ENCODE measurements at regions not wholly inside any gene's neighbourhood (a gene's known extent, or its start where the extent isn't known, plus 50 kb on each side); places are given as distances from the start of the nearest gene placed in this dataset.

DNA sequence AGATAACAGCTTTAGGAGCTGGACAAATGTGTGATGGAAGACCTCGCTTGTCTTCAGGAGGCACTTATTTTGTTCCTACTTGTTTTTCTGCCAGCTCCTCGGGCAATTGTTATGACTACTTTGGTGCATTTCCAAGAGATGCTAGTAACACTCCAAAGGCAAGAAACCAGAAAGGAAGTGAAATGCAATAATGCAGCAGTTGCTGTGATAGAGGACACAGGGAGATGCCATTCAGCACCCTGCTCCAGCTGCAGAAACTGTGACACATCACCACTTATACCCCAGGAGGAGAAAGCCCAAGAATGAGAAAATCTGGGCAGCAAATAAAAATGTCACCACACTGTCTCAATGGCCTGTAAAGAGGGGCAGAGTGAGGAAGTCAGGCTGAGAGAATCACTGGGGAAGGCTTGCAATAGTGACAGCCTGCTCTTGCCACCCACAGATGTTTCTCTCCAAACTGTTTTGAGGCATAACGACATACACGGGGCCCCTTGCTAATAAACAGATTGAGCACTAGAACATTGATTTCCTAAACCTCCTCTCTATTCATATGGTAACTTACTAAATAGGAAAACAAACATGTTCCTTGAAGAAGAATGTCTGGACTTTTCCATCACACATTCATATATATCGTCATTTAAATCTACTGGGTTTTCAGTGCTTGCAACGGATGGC, 195.5 kb upstream of the PRNP start:
- H3K27ac ChIP-seq (ENCODE audit: insufficient read depth, low read length, poor library complexity, severe bottlenecking) = no peak overlapping the region
- no peaks in the 10 kb centered on the region for H3K36me3 ChIP-seq (ENCODE audit: control insufficient read depth, insufficient read depth, low read length)
- no peak overlapping the region for H3K27ac Mint-ChIP-seq
- no peaks in the 10 kb centered on the region for H3K9me3 ChIP-seq (ENCODE audit: control insufficient read depth in 2 of 2, low read length in 2 of 2)
- H3K4me1 Mint-ChIP-seq = no peaks in the 10 kb centered on the region
- ATAC-seq (ENCODE audit: low read depth in 2 of 2) = no peak
- H3K4me3 Mint-ChIP-seq = no peak overlapping the region
- DNase-seq = no peak
- peaks cover 31% of the 10 kb centered on the region for H3K27me3 Mint-ChIP-seq
- H3K9me3 Mint-ChIP-seq = peaks cover 0 to 2% (median 0%) of the 10 kb centered on the region in 7 donors
- peaks cover 6% of the 10 kb centered on the region for H3K27me3 ChIP-seq (ENCODE audit: control insufficient read depth, insufficient read depth, low read length)
- H3K4me3 ChIP-seq (ENCODE audit: low read depth, low read length) = no peak overlapping the region
- no peaks in the 10 kb centered on the region for H3K36me3 Mint-ChIP-seq
- no peaks in the 10 kb centered on the region for H3K4me1 ChIP-seq (ENCODE audit: control insufficient read depth, insufficient read depth, low read length, poor library complexity, severe bottlenecking)

DNA sequence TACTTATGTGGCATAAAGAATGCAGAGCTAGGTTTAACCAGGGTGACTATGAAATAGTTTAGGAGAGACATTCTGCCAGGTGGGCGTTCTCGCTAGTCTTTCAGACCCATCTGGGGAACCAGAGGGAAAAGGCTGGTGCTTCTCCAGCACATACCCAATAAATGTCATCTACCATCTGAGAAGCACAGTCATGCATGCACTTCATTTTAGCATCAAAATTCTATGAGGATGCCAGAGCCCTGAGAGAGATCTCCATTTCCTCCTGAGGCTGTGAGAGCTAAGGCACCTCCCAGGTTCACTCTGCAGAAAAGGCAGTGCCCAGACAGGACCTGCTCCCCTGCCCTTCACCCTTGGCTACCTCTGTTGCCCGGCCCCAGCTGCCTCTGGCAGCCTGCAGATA, 196.2 kb upstream of the PRNP start:
- peaks cover 31% of the 10 kb centered on the region for H3K27me3 Mint-ChIP-seq

DNA sequence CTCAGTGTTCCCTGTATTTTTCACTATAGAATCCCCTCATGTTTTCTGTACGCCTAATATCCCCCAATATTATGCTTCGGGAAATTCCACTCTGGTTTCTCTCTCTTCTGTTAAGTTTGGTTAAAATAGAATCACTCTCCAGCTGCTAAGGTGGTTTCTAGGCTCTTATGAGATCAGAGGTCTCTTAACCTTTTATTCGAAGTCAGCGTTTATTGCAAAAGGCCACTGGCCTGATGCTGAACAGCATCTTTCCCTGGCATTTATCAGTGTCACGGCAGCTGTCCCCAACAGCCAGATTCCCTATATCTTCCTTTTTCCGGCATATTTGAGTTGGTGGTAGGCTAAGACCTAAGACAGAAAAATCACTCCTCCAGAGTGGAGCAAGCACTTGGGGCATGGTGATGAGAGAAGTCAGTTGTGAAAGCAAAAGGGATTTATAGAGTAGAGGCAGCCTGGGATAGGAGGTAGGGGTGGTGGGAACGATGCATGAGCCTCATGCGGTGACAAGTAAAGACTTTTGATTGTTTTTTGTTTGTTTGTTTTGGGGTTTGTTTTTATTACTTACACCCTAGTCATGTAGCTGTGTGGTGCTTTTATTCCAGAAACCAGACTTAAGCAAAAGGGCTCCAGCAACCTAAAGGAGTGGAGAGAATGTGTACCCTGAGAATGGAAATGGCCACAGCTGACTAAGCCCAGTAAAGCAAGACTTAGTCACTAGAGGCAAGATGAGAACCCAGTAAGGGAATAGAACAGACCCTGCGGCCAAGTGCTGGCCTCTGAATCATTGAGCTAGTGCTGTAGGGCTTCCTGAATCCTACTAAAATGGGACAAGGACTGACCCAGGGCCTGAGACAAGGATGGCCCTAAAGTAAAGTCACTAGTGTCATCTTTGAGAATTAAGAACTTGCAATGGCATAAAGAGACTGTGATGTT, 197.6 kb upstream of the PRNP start:
- no peaks in the 10 kb centered on the region for H3K36me3 ChIP-seq (ENCODE audit: control insufficient read depth, insufficient read depth, low read length)
- no peak overlapping the region for H3K4me3 ChIP-seq (ENCODE audit: low read depth, low read length)
- ATAC-seq (ENCODE audit: low read depth in 2 of 2) = no peak
- Mint-ChIP-seq H3K27me3 (peaks cover 31% of the 10 kb centered on the region), H3K36me3 (no peaks in the 10 kb centered on the region), H3K9me3 (peaks cover 0 to 2% (median 0%) of the 10 kb centered on the region in 7 donors), H3K4me1 (no peaks in the 10 kb centered on the region), H3K27ac (no peak overlapping the region), H3K4me3 (no peak overlapping the region)
- no peaks in the 10 kb centered on the region for H3K4me1 ChIP-seq (ENCODE audit: control insufficient read depth, insufficient read depth, low read length, poor library complexity, severe bottlenecking)
- DNase-seq = no peak
- no peaks in the 10 kb centered on the region for H3K9me3 ChIP-seq (ENCODE audit: control insufficient read depth in 2 of 2, low read length in 2 of 2)
- H3K27me3 ChIP-seq (ENCODE audit: control insufficient read depth, insufficient read depth, low read length) = peaks cover 8% of the 10 kb centered on the region
- no peak overlapping the region for H3K27ac ChIP-seq (ENCODE audit: insufficient read depth, low read length, poor library complexity, severe bottlenecking)

More for the DNA sequence above, 196.2 kb upstream of the PRNP start:
- no peak overlapping the region for H3K27ac ChIP-seq (ENCODE audit: insufficient read depth, low read length, poor library complexity, severe bottlenecking)
- no peaks in the 10 kb centered on the region for H3K4me1 ChIP-seq (ENCODE audit: control insufficient read depth, insufficient read depth, low read length, poor library complexity, severe bottlenecking)
- Mint-ChIP-seq H3K27ac (no peak overlapping the region), H3K36me3 (no peaks in the 10 kb centered on the region), H3K9me3 (peaks cover 0 to 2% (median 0%) of the 10 kb centered on the region in 7 donors), H3K4me1 (no peaks in the 10 kb centered on the region), H3K4me3 (no peak overlapping the region)
- ATAC-seq (ENCODE audit: low read depth in 2 of 2) (no peak), DNase-seq (no peak)
- no peaks in the 10 kb centered on the region for H3K36me3 ChIP-seq (ENCODE audit: control insufficient read depth, insufficient read depth, low read length)
- no peaks in the 10 kb centered on the region for H3K9me3 ChIP-seq (ENCODE audit: control insufficient read depth in 2 of 2, low read length in 2 of 2)
- H3K27me3 ChIP-seq (ENCODE audit: control insufficient read depth, insufficient read depth, low read length) = peaks cover 8% of the 10 kb centered on the region
- H3K4me3 ChIP-seq (ENCODE audit: low read depth, low read length) = no peak overlapping the region

DNA sequence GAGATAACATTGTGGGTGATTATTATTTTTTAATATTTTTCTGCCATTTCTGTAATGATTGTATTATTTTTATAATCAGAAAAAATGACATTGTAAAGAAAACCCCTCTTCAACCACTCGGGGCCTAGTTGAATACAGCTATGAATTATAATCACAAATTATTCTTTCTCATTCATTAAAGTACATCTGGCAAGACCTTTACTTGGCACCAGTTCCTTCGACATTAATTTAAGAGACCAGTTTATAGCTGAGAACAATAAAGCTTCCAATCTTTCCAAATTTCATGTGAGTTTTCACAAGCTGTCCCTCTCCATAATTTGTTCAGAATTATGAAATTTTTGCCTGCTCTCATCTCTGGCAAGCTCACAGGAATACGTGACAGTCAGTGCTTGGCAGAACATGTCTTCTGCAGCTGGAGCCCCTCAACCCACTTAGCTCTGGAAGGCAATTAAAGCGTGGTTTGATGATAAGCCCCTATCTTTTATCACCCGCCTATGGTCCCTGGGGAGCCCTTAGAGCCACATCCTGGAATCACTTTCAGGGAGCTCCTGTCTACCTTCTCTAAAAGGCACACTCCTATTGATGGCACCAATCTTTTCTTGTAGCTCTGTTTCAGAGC, 201.8 kb upstream of the PRNP start:
- Histone ChIP-seq H3K27me3 (ENCODE audit: control insufficient read depth, insufficient read depth, low read length) (peaks cover 10% of the 10 kb centered on the region), H3K4me3 (ENCODE audit: low read depth, low read length) (no peak overlapping the region), H3K27ac (ENCODE audit: insufficient read depth, low read length, poor library complexity, severe bottlenecking) (no peak overlapping the region), H3K4me1 (ENCODE audit: control insufficient read depth, insufficient read depth, low read length, poor library complexity, severe bottlenecking) (no peaks in the 10 kb centered on the region), H3K9me3 (ENCODE audit: control insufficient read depth in 2 of 2, low read length in 2 of 2) (no peaks in the 10 kb centered on the region), H3K36me3 (ENCODE audit: control insufficient read depth, insufficient read depth, low read length) (no peaks in the 10 kb centered on the region)
- no peaks in the 10 kb centered on the region for H3K4me1 Mint-ChIP-seq
- H3K27me3 Mint-ChIP-seq = peaks cover 24% of the 10 kb centered on the region
- no peak for DNase-seq
- H3K36me3 Mint-ChIP-seq = no peaks in the 10 kb centered on the region
- ATAC-seq (ENCODE audit: low read depth in 2 of 2) = no peak
- H3K27ac Mint-ChIP-seq = no peak overlapping the region
- H3K4me3 Mint-ChIP-seq = no peak overlapping the region
- H3K9me3 Mint-ChIP-seq = no peaks in the 10 kb centered on the region

DNA sequence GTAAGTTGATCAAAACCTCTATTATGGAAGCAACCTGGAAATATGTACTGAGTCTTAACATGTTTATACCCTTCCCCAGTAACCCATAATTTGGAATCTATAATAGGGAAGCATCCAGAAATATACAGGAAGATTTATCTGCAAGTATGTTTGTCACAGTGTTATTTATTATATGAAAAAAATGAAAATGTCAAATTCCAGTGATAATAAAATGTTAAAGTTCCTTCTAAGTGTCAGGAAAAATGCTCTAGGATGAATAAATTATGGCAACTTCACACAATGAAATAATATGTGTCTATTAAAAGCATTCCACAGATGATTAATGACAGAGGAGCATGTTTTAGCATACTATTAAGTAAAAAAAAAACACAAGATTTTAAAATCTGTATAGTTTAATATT, 202.3 kb upstream of the PRNP start:
- no peaks in the 10 kb centered on the region for H3K9me3 ChIP-seq (ENCODE audit: control insufficient read depth in 2 of 2, low read length in 2 of 2)
- no peaks in the 10 kb centered on the region for H3K36me3 ChIP-seq (ENCODE audit: control insufficient read depth, insufficient read depth, low read length)
- no peak for DNase-seq
- no peak overlapping the region for H3K27ac Mint-ChIP-seq
- ATAC-seq (ENCODE audit: low read depth in 2 of 2) = no peak
- H3K9me3 Mint-ChIP-seq = no peaks in the 10 kb centered on the region
- no peaks in the 10 kb centered on the region for H3K36me3 Mint-ChIP-seq
- H3K4me3 Mint-ChIP-seq = no peak overlapping the region
- H3K4me3 ChIP-seq (ENCODE audit: low read depth, low read length) = no peak overlapping the region
- no peaks in the 10 kb centered on the region for H3K4me1 Mint-ChIP-seq
- no peak overlapping the region for H3K27ac ChIP-seq (ENCODE audit: insufficient read depth, low read length, poor library complexity, severe bottlenecking)
- H3K27me3 ChIP-seq (ENCODE audit: control insufficient read depth, insufficient read depth, low read length) = peaks cover 10% of the 10 kb centered on the region
- no peaks in the 10 kb centered on the region for H3K4me1 ChIP-seq (ENCODE audit: control insufficient read depth, insufficient read depth, low read length, poor library complexity, severe bottlenecking)
- peaks cover 24% of the 10 kb centered on the region for H3K27me3 Mint-ChIP-seq

DNA sequence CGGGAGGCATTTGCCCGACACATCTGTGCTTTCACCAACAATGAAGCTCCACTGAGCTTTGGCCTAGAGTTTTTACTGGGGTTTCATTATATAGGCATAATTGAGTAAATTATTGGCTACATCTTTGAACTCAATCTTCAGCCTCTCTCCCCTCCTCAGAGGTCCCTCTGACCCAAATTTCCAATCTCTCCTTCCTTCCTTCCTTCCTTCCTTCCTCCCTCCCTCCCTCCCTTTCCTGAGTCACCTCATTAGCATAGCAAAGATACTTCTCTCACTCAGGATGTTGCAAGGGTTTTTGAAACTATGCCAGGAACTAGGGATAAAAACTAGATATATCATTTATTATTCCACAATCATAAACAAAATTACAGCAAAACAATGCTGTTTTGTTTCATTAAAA, 202.8 kb upstream of the PRNP start:
- Histone ChIP-seq H3K4me3 (ENCODE audit: low read depth, low read length) (no peak overlapping the region), H3K4me1 (ENCODE audit: control insufficient read depth, insufficient read depth, low read length, poor library complexity, severe bottlenecking) (no peaks in the 10 kb centered on the region), H3K27me3 (ENCODE audit: control insufficient read depth, insufficient read depth, low read length) (peaks cover 10% of the 10 kb centered on the region), H3K27ac (ENCODE audit: insufficient read depth, low read length, poor library complexity, severe bottlenecking) (no peak overlapping the region), H3K9me3 (ENCODE audit: control insufficient read depth in 2 of 2, low read length in 2 of 2) (no peaks in the 10 kb centered on the region), H3K36me3 (ENCODE audit: control insufficient read depth, insufficient read depth, low read length) (no peaks in the 10 kb centered on the region)
- Mint-ChIP-seq H3K27ac (no peak overlapping the region), H3K9me3 (peaks cover 0 to under 1% (median 0%) of the 10 kb centered on the region in 7 donors), H3K36me3 (no peaks in the 10 kb centered on the region), H3K27me3 (peaks cover 20% of the 10 kb centered on the region), H3K4me1 (no peaks in the 10 kb centered on the region), H3K4me3 (no peak overlapping the region)
- ATAC-seq (ENCODE audit: low read depth in 2 of 2) (no peak), DNase-seq (no peak)

DNA sequence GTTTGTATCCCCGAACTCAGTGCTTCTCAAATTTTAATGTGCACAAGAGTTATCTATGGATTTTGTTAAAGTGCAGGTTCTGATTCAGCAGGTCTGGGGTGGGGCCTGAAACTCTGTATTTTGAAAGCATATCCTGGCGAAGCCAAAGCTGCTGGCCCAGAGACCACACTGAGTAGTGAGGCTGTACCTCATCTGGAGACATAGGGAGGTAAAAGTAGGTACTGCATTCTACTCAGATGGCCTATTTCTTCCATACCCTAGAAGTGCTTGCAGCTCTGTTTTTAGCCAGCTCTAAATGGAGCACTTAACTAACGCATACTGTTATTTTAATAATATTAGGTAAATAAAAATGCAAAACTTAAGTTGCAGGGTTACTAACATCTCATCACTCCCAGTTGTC, 206.2 kb upstream of the PRNP start:
- peaks cover 0 to 2% (median 0%) of the 10 kb centered on the region in 7 donors for H3K9me3 Mint-ChIP-seq
- no peaks in the 10 kb centered on the region for H3K4me1 Mint-ChIP-seq
- DNase-seq = no peak
- H3K36me3 Mint-ChIP-seq = no peaks in the 10 kb centered on the region
- Histone ChIP-seq H3K36me3 (ENCODE audit: control insufficient read depth, insufficient read depth, low read length) (no peaks in the 10 kb centered on the region), H3K4me3 (ENCODE audit: low read depth, low read length) (no peak overlapping the region), H3K27me3 (ENCODE audit: control insufficient read depth, insufficient read depth, low read length) (peaks cover 6% of the 10 kb centered on the region), H3K27ac (ENCODE audit: insufficient read depth, low read length, poor library complexity, severe bottlenecking) (no peak overlapping the region), H3K4me1 (ENCODE audit: control insufficient read depth, insufficient read depth, low read length, poor library complexity, severe bottlenecking) (no peaks in the 10 kb centered on the region), H3K9me3 (ENCODE audit: control insufficient read depth in 2 of 2, low read length in 2 of 2) (no peaks in the 10 kb centered on the region)
- ATAC-seq (ENCODE audit: low read depth in 2 of 2) = no peak
- H3K27ac Mint-ChIP-seq = no peak overlapping the region
- peaks cover 10% of the 10 kb centered on the region for H3K27me3 Mint-ChIP-seq
- no peak overlapping the region for H3K4me3 Mint-ChIP-seq
